ENCODE measurements at regions not wholly inside any gene's neighbourhood (a gene's known extent, or its start where the extent isn't known, plus 50 kb on each side); places are given as distances from the start of the nearest gene placed in this dataset.

- H3K9me3 ChIP-seq (ENCODE audit: control insufficient read depth, low read length) = no peaks in the 10 kb centered on the region
- no peaks in the 10 kb centered on the region for H3K27me3 ChIP-seq (ENCODE audit: control insufficient read depth, insufficient read depth, low read length, poor library complexity, severe bottlenecking)
- no peak overlapping the region for H3K4me3 ChIP-seq (ENCODE audit: insufficient read depth, low read depth, low read length)
- no peak overlapping the region for H3K27ac ChIP-seq (ENCODE audit: insufficient read depth, low read depth, low read length, poor library complexity, severe bottlenecking)
- WGBS, 2 experiments = 91 to 97% methylated on average over 4 of the region's 4 CpGs
- H3K4me1 ChIP-seq (ENCODE audit: control insufficient read depth, insufficient read depth, low read length) = no peaks in the 10 kb centered on the region
- no peaks in the 10 kb centered on the region for H3K36me3 ChIP-seq (ENCODE audit: control insufficient read depth, insufficient read depth, low read length)
Observed at GRCh38 chr12:19951664-19952063, 416.7 kb upstream of the PDE3A start.

GRCh38 chr12:19953734-19954133 is 414.6 kb upstream of the PDE3A start:
- Histone ChIP-seq H3K4me3 (ENCODE audit: insufficient read depth, low read depth, low read length) (no peak overlapping the region), H3K9me3 (ENCODE audit: control insufficient read depth, low read length) (no peaks in the 10 kb centered on the region), H3K27ac (ENCODE audit: insufficient read depth, low read depth, low read length, poor library complexity, severe bottlenecking) (no peak overlapping the region), H3K4me1 (ENCODE audit: control insufficient read depth, insufficient read depth, low read length) (no peaks in the 10 kb centered on the region), H3K36me3 (ENCODE audit: control insufficient read depth, insufficient read depth, low read length) (no peaks in the 10 kb centered on the region), H3K27me3 (ENCODE audit: control insufficient read depth, insufficient read depth, low read length, poor library complexity, severe bottlenecking) (no peaks in the 10 kb centered on the region)
- 91 to 96% methylated on average over 1 of the region's 1 CpG for WGBS, 2 experiments

GRCh38 chr12:19954163-19954562 is 414.2 kb upstream of the PDE3A start:
- Histone ChIP-seq H3K27me3 (ENCODE audit: control insufficient read depth, insufficient read depth, low read length, poor library complexity, severe bottlenecking) (no peaks in the 10 kb centered on the region), H3K36me3 (ENCODE audit: control insufficient read depth, insufficient read depth, low read length) (no peaks in the 10 kb centered on the region), H3K4me3 (ENCODE audit: insufficient read depth, low read depth, low read length) (no peak overlapping the region), H3K9me3 (ENCODE audit: control insufficient read depth, low read length) (no peaks in the 10 kb centered on the region), H3K4me1 (ENCODE audit: control insufficient read depth, insufficient read depth, low read length) (no peaks in the 10 kb centered on the region), H3K27ac (ENCODE audit: insufficient read depth, low read depth, low read length, poor library complexity, severe bottlenecking) (no peak overlapping the region)
- WGBS, 2 experiments = 95 to 98% methylated on average over 4 of the region's 4 CpGs

- Histone ChIP-seq H3K9me3 (ENCODE audit: control insufficient read depth, low read length) (no peaks in the 10 kb centered on the region), H3K36me3 (ENCODE audit: control insufficient read depth, insufficient read depth, low read length) (no peaks in the 10 kb centered on the region), H3K27ac (ENCODE audit: insufficient read depth, low read depth, low read length, poor library complexity, severe bottlenecking) (no peak overlapping the region), H3K4me3 (ENCODE audit: insufficient read depth, low read depth, low read length) (no peak overlapping the region), H3K27me3 (ENCODE audit: control insufficient read depth, insufficient read depth, low read length, poor library complexity, severe bottlenecking) (no peaks in the 10 kb centered on the region), H3K4me1 (ENCODE audit: control insufficient read depth, insufficient read depth, low read length) (no peaks in the 10 kb centered on the region)
- WGBS, 2 experiments = 83 to 90% methylated on average over 4 to 5 of the region's 6 CpGs
Observed at GRCh38 chr12:19957308-19958125, 410.8 kb upstream of the PDE3A start.

- H3K4me1 ChIP-seq (ENCODE audit: control insufficient read depth, insufficient read depth, low read length) = no peaks in the 10 kb centered on the region
- WGBS, 2 experiments = 100% methylated on average over 1 of the region's 1 CpG; no CpG with 5 or more reads in 1 of the 2 experiments
Observed at GRCh38 chr12:19958389-19958788, 409.9 kb upstream of the PDE3A start.

GRCh38 chr12:19959353-19959752 is 409.0 kb upstream of the PDE3A start:
- 100% methylated on average over 1 of the region's 1 CpG; no CpG with 5 or more reads in 1 of the 2 experiments for WGBS, 2 experiments
- Histone ChIP-seq H3K36me3 (ENCODE audit: control insufficient read depth, insufficient read depth, low read length) (no peaks in the 10 kb centered on the region), H3K27me3 (ENCODE audit: control insufficient read depth, insufficient read depth, low read length, poor library complexity, severe bottlenecking) (no peaks in the 10 kb centered on the region), H3K9me3 (ENCODE audit: control insufficient read depth, low read length) (no peaks in the 10 kb centered on the region), H3K4me1 (ENCODE audit: control insufficient read depth, insufficient read depth, low read length) (peaks cover 2% of the 10 kb centered on the region), H3K27ac (ENCODE audit: insufficient read depth, low read depth, low read length, poor library complexity, severe bottlenecking) (no peak overlapping the region), H3K4me3 (ENCODE audit: insufficient read depth, low read depth, low read length) (no peak overlapping the region)

More at GRCh38 chr12:19958389-19958788, 409.9 kb upstream of the PDE3A start:
- Histone ChIP-seq H3K9me3 (ENCODE audit: control insufficient read depth, low read length) (no peaks in the 10 kb centered on the region), H3K27ac (ENCODE audit: insufficient read depth, low read depth, low read length, poor library complexity, severe bottlenecking) (no peak overlapping the region), H3K4me3 (ENCODE audit: insufficient read depth, low read depth, low read length) (no peak overlapping the region), H3K36me3 (ENCODE audit: control insufficient read depth, insufficient read depth, low read length) (no peaks in the 10 kb centered on the region), H3K27me3 (ENCODE audit: control insufficient read depth, insufficient read depth, low read length, poor library complexity, severe bottlenecking) (no peaks in the 10 kb centered on the region)

- H3K4me1 ChIP-seq (ENCODE audit: control insufficient read depth, insufficient read depth, low read length) = peaks cover 4% of the 10 kb centered on the region
- H3K36me3 ChIP-seq (ENCODE audit: control insufficient read depth, insufficient read depth, low read length) = no peaks in the 10 kb centered on the region
- no peaks in the 10 kb centered on the region for H3K9me3 ChIP-seq (ENCODE audit: control insufficient read depth, low read length)
- H3K4me3 ChIP-seq (ENCODE audit: insufficient read depth, low read depth, low read length) = no peak overlapping the region
- WGBS, 2 experiments = 83 to 92% methylated on average over 4 of the region's 4 CpGs
- no peak overlapping the region for H3K27ac ChIP-seq (ENCODE audit: insufficient read depth, low read depth, low read length, poor library complexity, severe bottlenecking)
- H3K27me3 ChIP-seq (ENCODE audit: control insufficient read depth, insufficient read depth, low read length, poor library complexity, severe bottlenecking) = no peaks in the 10 kb centered on the region
Observed at GRCh38 chr12:19960527-19960926, 407.8 kb upstream of the PDE3A start.

- H3K36me3 ChIP-seq (ENCODE audit: control insufficient read depth, insufficient read depth, low read length) = no peaks in the 10 kb centered on the region
- WGBS, 2 experiments = 72 to 73% methylated on average over 5 of the region's 5 CpGs
- H3K4me3 ChIP-seq (ENCODE audit: insufficient read depth, low read depth, low read length) = no peak overlapping the region
- H3K9me3 ChIP-seq (ENCODE audit: control insufficient read depth, low read length) = no peaks in the 10 kb centered on the region
- peaks cover 4% of the 10 kb centered on the region for H3K4me1 ChIP-seq (ENCODE audit: control insufficient read depth, insufficient read depth, low read length)
- no peaks in the 10 kb centered on the region for H3K27me3 ChIP-seq (ENCODE audit: control insufficient read depth, insufficient read depth, low read length, poor library complexity, severe bottlenecking)
- H3K27ac ChIP-seq (ENCODE audit: insufficient read depth, low read depth, low read length, poor library complexity, severe bottlenecking) = no peak overlapping the region
Observed at GRCh38 chr12:19962192-19962591, 406.1 kb upstream of the PDE3A start.

DNA sequence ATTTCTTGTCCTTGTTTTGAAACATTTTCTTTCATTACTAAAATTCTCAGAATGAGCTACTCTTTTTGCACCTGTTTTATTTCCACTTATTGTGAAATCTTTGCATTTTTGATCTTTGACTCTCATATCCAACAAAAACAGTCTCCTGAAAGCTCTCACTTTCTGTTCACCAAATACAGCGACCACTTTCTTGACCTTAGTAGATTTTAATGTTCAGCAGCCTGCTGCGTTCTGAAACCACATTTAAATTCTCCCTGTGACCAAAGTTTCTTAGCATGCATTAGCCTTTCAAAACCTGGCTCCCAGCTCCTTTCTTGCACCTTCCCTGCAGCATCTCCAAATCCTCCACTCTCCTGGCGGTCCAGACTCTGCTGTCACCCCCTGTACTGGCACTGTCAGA is 404.4 kb upstream of the PDE3A start:
- Histone ChIP-seq H3K4me1 (ENCODE audit: control insufficient read depth, insufficient read depth, low read length) (peaks cover 11% of the 10 kb centered on the region), H3K4me3 (ENCODE audit: insufficient read depth, low read depth, low read length) (no peak overlapping the region), H3K9me3 (ENCODE audit: control insufficient read depth, low read length) (no peaks in the 10 kb centered on the region), H3K36me3 (ENCODE audit: control insufficient read depth, insufficient read depth, low read length) (no peaks in the 10 kb centered on the region), H3K27me3 (ENCODE audit: control insufficient read depth, insufficient read depth, low read length, poor library complexity, severe bottlenecking) (no peaks in the 10 kb centered on the region), H3K27ac (ENCODE audit: insufficient read depth, low read depth, low read length, poor library complexity, severe bottlenecking) (no peak overlapping the region)
- 67 to 76% methylated on average over 3 of the region's 3 CpGs for WGBS, 2 experiments

GRCh38 chr12:19964549-19964948 is 403.8 kb upstream of the PDE3A start:
- H3K27ac ChIP-seq (ENCODE audit: insufficient read depth, low read depth, low read length, poor library complexity, severe bottlenecking) = no peak overlapping the region
- WGBS, 2 experiments = 90 to 98% methylated on average over 3 of the region's 3 CpGs

More at GRCh38 chr12:19964549-19964948, 403.8 kb upstream of the PDE3A start:
- no peaks in the 10 kb centered on the region for H3K36me3 ChIP-seq (ENCODE audit: control insufficient read depth, insufficient read depth, low read length)
- H3K4me3 ChIP-seq (ENCODE audit: insufficient read depth, low read depth, low read length) = no peak overlapping the region
- H3K27me3 ChIP-seq (ENCODE audit: control insufficient read depth, insufficient read depth, low read length, poor library complexity, severe bottlenecking) = no peaks in the 10 kb centered on the region
- H3K4me1 ChIP-seq (ENCODE audit: control insufficient read depth, insufficient read depth, low read length) = peaks cover 14% of the 10 kb centered on the region
- no peaks in the 10 kb centered on the region for H3K9me3 ChIP-seq (ENCODE audit: control insufficient read depth, low read length)
